ENCODE measurements at regions not wholly inside any gene's neighbourhood (a gene's known extent, or its start where the extent isn't known, plus 50 kb on each side); places are given as distances from the start of the nearest gene placed in this dataset.

DNA sequence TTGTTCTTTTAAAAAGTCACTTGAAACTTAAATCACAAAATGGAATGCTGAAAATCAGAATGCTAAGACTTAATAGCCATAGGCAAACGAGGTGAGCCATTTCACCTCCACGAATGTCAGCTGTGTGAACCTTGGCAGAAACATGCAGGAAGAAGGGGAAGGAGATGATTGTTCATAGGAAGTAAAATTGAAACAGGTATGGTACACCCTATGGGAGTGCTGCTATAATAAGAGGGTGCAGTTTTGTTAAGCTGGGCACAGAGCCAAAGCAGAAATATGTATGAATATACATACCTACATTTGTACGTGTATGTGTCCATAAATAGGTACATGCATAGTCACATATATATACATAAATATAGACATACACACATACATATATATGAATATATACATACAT lies 51.0 kb upstream of the SPINK5 start:
- intact Hi-C loops (cut with DNase I) = no loop called here
- DNase-seq (ENCODE audit: low spot score) (no peak), ATAC-seq (no peak)

DNA sequence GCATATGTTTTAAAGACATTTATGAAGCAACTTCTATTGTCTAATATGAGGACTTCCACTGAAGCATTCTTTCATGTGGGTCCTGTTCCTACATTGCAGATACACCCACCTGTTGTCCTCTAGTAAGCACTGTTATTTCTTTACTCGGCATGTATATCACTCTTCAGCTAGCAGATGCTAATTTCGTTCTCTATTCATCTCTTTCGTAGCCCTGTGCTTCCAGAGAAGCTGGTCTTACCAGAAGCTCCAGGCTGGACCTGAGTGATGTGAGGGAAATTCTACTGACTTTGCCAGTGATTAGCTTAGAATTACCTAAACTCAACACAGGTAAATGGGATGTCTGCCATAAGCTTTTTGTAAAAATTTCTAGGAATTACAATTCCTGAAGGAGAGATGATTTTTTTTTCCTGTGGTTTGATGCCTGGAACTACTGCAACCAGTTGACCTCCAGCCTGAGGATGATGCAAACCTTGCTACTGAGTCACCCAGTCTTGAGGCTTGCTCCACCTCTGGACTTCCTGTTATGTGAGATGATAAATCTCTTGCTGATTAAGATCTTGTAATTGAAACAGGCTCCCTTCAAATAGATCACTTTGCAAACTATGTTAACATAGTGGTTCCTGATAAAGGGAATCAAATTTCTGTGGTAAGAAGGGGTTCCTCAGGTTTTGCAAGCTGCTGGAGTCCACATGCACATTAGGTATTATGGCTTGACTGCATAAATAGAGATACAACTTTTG lies 52.2 kb upstream of the SPINK5 start:
- intact Hi-C loops (cut with DNase I) = no loop called here
- ATAC-seq = no peak
- DNase-seq (ENCODE audit: low spot score) = no peak

DNA sequence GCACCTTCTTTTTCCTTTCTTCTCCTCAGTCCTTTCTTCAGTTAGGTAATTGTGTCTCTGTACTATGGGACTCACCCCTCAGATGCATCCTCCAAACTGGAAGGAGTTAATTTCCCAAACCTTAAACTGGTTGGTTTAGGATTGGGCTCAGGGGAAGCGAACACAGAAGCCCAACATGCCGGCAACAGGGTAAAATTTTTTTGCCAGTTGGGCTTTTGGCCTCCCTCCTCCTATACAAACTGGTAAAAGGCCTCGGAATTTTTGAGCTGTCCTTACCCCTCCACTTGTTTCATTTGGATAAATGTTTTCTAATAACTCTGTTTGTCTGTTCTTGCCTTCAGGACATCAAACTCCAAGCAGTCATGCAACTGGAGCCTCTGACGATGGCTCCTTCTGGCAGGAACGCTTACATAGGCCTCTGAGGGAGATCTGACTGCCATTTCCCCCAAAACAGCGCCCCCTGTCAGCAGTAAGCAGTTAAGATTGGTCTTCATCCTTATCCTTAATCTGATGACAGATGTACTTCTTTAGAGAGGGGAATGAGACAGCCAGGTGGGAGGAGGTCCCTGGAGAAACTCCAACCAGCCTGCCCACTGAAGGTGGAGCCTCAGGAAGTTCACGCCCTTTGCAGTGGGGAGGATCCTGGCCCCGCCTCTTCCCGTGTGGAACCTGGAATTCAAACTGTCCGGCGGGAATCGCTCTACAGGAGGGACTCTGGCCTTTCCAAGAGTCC lies 57.8 kb upstream of the SPINK5 start:
- no peak for DNase-seq (ENCODE audit: low spot score)
- no peak for ATAC-seq
- intact Hi-C loops (cut with DNase I) = no loop called here

DNA sequence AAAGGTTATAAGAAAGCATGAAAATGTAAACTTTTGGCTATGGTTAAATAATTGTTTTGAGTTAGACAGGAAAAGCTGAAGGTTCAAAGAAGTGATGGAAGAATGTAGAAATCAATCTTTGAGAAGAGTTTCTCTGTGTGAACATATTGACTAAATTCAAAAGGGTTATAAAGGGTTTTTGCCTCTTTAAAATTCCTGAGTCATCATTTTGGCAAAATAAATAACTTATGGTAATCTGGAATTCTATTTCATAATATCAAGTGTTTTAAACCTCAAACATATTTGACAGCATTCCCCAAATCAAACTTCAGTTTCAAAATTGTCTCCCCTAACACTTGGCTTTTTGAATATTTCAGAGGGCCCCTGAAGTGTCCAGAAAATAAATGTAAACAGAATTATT lies 60.6 kb upstream of the SPINK5 start:
- intact Hi-C loops (cut with DNase I) = no loop called here
- DNase-seq (ENCODE audit: low spot score) (no peak), ATAC-seq (no peak)

DNA sequence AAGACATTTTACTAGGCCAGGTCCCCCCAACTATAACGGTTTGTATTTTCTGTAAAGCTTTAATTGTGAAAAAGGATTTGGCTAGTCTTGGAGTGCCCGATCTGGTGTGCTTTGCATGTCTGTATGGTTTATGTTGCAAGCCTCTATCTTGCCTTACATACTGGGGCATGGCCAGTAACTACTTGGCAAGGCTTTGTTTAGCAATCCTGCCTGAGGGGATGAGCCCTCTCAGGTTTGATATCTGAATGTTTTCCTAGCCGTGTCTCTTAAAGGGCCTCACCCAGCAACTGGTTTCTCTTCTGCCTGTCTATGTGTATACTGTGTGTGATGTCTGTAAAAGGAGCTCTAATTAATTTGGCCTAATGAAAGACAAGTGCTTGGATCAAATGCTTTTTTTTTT lies 61.3 kb upstream of the SPINK5 start:
- ATAC-seq (no peak), DNase-seq (ENCODE audit: low spot score) (no peak)
- intact Hi-C loops (cut with DNase I) = no loop called here

- no peak for ATAC-seq
- intact Hi-C loops (cut with DNase I) = no loop called here
- DNase-seq (ENCODE audit: low spot score) = no peak
Measured at GRCh38 chr5:148000036-148000435, 63.7 kb upstream of the SPINK5 start.

DNA sequence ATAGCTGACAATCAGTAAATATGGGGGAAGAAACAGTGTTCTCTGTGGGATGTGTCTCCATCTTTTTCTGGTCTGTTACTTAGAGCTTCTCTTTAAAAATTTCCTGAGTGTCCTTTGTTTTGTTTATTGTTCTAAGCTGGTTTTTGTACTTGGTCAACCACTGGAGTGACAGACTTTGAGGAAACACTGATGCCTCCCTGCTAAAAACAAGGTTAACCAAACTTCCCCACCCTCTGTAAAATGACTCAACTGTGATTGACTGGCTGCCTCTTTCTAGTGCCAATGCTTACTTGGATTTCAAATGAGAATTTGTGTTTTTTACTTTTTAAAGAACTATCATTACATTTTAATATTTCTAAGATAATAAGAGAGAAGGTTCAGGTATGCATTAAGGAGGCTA lies 65.1 kb upstream of the SPINK5 start:
- intact Hi-C loops (cut with DNase I) = no loop called here
- ATAC-seq = no peak
- no peak for DNase-seq (ENCODE audit: low spot score)

DNA sequence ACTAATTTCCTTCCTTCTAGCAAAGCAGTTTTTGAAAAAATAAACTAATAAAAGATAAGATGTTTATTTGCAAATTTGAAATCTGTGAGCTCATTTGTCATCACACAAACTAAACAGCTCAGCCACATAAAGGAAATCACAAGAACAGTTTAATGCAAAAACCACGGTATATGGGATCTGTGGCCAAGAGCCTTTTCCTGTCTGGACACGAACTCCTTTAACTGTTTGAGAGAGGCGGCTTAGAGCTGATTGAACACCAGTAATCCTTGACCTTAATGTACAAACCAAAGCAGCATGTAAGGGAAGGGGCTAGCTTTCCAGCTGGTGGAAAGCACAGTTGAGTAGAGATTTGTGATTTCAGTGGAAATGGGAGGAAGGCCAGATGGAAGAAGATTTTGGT lies 66.3 kb upstream of the SPINK5 start:
- no peak for DNase-seq (ENCODE audit: low spot score)
- ATAC-seq = no peak
- intact Hi-C loops (cut with DNase I) = no loop called here

DNA sequence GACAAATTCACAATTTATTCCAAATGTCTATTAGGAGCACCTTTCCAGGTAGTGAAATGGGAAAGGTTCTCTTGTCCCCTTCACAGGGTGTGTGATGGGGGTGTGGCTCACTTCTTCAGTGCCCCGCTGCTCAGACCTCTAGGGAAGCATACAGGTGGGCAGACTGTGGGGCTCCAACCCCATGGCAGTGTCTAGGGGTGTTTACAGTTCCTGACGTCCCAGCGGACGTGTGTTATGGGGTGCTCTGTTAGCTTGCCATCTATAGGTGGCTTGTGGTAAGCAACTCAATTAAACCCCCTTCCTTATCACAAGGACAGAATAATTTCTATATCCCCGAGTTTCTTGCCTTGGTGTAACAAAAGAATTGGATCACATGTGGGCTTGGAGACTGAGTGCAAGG lies 67.4 kb upstream of the SPINK5 start:
- ATAC-seq (no peak), DNase-seq (ENCODE audit: low spot score) (no peak)
- intact Hi-C loops (cut with DNase I) = no loop called here

DNA sequence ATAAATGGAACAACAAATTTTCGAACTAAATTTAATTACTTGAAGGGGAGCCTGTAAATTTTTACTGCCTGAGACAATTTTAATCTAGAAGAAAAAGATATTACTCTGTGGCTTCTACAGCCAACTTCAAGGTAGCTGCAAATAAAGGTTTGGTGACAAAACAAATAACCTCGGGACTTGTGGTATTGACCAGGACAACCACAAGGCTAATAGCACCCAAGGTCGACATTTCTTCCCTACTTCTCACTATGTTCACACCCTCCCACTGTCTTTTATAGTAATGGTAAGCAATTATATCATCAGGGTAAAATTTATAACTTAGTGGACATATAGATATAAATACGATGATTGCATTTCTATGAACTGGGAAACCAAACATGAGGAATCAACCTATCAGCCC lies 67.9 kb upstream of the SPINK5 start:
- intact Hi-C loops (cut with DNase I) = no loop called here

DNA sequence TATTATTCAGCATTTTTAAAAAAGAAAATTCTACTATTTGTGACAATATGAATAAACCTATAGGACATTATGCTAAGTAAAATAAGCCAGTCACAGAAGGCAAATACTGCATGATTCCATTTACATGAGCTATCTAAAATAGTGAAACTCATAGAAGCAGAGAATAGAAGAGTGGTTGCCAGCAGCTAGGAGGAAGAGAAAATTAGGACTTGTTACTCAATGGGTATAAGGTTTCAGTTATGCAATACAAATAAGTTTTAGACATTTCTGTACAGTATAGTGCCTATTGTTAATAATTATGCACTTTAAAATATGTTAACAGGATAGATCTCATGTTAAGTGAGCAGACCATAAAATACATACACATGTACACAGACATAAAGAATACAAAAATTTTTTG lies 73.8 kb upstream of the SPINK5 start:
- ATAC-seq = no peak
- DNase-seq (ENCODE audit: low spot score) = no peak
- intact Hi-C loops (cut with DNase I) = no loop called here

More for the DNA sequence above, 67.9 kb upstream of the SPINK5 start:
- DNase-seq (ENCODE audit: low spot score) (no peak), ATAC-seq (no peak)

DNA sequence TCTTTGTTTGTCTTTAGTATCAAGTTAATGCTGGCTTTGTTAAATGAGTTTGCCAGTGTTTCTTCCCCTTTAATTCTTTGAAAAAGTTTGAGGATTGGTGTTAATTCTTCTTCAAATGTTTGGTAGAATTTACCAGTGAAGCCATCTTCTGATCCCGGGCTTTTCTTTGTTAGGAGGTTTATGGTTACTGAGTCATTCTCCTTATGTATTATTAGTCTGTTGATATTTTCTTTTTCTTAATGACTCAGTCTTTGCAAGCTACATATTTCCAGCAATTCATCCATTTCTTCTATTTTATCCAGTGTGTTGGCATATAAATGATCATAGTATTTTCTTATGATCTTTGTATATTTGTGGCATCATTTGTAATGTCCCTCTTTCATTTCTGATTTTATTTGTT lies 74.5 kb upstream of the SPINK5 start:
- intact Hi-C loops (cut with DNase I) = no loop called here
- DNase-seq (ENCODE audit: low spot score) (no peak), ATAC-seq (no peak)

GRCh38 chr5:147986134-147986757 lies 77.5 kb upstream of the SPINK5 start:
- intact Hi-C loops (cut with DNase I) = no loop called here
- DNase-seq (ENCODE audit: low spot score) (no peak), ATAC-seq (no peak)

DNA sequence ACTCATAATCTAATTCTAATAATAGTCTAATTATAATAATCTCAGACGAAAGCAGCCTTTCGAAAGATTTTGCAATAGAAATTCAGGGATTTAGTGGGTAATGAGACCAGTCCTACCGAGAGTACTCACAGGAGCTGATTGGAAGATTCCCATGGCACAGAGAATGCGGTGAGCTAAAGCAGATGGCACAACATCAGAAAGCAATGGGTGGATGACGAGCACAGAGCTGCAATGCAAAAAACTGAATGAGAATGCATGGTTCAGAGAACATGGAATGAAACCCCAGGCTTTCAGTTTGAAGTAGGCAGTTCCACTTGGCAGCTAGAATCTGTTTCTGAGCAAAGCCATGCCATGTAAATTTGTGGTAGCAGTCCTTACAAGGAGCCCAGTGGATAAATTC lies 78.2 kb upstream of the SPINK5 start:
- DNase-seq (ENCODE audit: low spot score) (no peak), ATAC-seq (no peak)
- intact Hi-C loops (cut with DNase I) = no loop called here

DNA sequence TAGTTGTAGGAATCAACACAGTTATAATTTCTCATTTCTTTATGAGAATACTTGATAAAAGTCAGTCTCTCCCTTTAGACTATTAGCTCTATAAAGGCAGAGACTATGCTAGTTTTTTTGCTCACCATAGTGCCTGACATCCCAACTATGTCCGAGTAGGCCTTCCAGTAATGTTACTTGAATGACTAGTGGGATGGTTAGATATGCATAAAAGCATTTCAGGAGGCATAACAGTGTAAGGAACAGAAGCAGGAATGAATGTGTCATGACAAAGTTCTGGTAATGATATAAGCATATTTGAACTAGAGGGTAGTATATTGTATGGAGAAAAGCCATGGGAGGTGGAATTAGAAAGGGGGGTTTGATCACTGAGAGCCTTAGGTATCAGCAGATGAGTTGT lies 77.4 kb upstream of the C5orf46 start:
- no peak for ATAC-seq

DNA sequence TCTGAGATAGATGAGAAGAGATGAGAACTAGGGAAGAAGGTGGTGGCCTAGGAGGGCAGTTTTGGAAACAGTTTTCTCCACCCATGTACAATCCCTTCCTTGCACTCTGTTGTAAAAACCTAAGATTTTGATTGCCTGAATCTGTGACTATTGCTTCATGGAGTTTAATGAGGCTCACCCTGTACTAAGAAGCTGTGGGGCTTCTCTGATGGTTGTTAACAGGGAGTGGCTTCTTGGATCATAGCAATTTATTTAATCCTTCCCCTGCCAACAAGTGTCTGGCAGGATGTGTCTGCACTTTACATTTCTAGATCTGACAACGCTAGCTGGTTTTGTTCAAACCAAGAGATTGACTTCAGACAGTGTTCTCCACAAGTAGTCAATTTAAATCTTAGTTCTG lies 74.7 kb upstream of the C5orf46 start:
- intact Hi-C loops (cut with DNase I) = no loop called here
- ATAC-seq = no peak

More for the DNA sequence above, 77.4 kb upstream of the C5orf46 start:
- intact Hi-C loops (cut with DNase I) = no loop called here
- DNase-seq (ENCODE audit: low spot score) = no peak

GRCh38 chr5:147979761-147980160 lies 73.4 kb upstream of the C5orf46 start:
- intact Hi-C loops (cut with DNase I) = no loop called here
- ATAC-seq = no peak

More for the DNA sequence above, 74.7 kb upstream of the C5orf46 start:
- no peak for DNase-seq (ENCODE audit: low spot score)

GRCh38 chr5:147972076-147972840 lies 65.9 kb upstream of the C5orf46 start:
- DNase-seq (ENCODE audit: low spot score) (no peak), ATAC-seq (no peak)
- intact Hi-C loops (cut with DNase I) = no loop called here

More at GRCh38 chr5:147979761-147980160, 73.4 kb upstream of the C5orf46 start:
- DNase-seq (ENCODE audit: low spot score) = no peak

DNA sequence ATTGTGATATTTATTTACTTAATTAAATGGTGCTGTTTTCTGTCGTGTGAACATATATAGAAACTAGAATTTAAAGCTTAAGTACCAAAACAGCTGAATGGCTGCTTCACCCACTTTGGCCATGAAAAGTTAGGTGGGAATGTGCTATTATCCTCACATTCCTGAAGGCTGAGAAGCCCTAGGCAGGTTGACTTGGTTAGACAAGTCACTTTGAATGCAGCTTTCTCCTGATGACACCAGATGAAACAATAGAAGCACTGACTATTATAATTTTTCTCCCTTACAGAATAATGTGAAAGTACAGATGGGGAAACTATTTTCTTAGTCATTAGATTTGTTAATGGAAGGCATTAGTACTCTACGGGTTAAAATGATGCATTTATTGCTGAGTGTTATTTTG lies 65.1 kb upstream of the C5orf46 start:
- intact Hi-C loops (cut with DNase I) = no loop called here
- ATAC-seq = no peak
- DNase-seq (ENCODE audit: low spot score) = no peak

DNA sequence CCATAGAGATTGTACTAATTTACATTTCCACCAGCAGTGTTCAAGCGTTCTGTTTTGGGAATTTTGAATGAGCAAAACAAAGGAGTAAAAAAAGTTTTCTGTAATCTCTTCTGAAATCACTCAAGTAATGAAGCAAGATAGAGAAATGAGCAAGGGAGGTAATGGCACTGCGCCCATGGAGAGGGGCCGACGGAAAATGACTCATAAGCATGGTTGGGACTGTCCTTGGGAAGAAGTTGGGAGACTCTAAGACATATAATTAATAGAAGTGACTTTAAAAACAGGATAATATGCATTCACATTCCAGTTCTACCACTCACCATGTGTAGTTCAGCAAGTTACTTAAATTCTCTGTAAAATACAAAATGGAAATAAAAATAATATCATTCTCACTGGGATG lies 62.5 kb upstream of the C5orf46 start:
- no peak for ATAC-seq
- DNase-seq (ENCODE audit: low spot score) = no peak
- intact Hi-C loops (cut with DNase I) = no loop called here

All from sciatic nerve (tissue), 2 donors.